Right lobe of liver (tissue), 6 donors: ENCODE measurements at regions not wholly inside any gene's neighbourhood (a gene's known extent, or its start where the extent isn't known, plus 50 kb on each side); places are given as distances from the start of the nearest gene placed in this dataset.
"Not testable (repeated sequence)": the region's sequence is repeated elsewhere in the genome, so short reads cannot be mapped to it uniquely, and the experiment has no call there.

Source experiments
- ATAC-seq, 4 donors: fragments of 200-7000 bp; cut with Tn5 transposase; one replicate each; pipeline ENCODE4 v1.9.1; 2020; ENCODE audit warnings: mild to moderate bottlenecking in 4 of 4, moderate library complexity in 4 of 4
- DNase-seq, 3 donors: peaks; one replicate each; pipeline ENCODE4 v3.0.0-alpha.2; 2020
- H3K27ac ChIP-seq, 3 donors: fragments of 200-600 bp; one replicate each; pipeline ENCODE4 v1.8.0; 2022
- H3K27me3 ChIP-seq, 2 donors: fragments of 200-600 bp; one replicate each; pipeline ENCODE4 v1.8.0; 2022
- H3K36me3 ChIP-seq, 4 donors: fragments of 200-600 bp; sonication (generic) in 1 of 4; one replicate each; pipeline versions ENCODE4 v1.5.1 to v1.8.0; 2017 to 2022; ENCODE audit warnings: control low read depth in 1 of 4
- H3K4me1 ChIP-seq, 4 donors: fragments of 200-600 bp; sonication (generic) in 1 of 4; one replicate each; pipeline versions ENCODE4 v1.5.1 to v1.8.0; 2017 to 2022; ENCODE audit warnings: control low read depth in 1 of 4
- H3K4me3 ChIP-seq, 3 donors: fragments of 200-600 bp; one replicate each; pipeline ENCODE4 v1.8.0; 2022
- H3K9me3 ChIP-seq, 4 donors: fragments of 200-600 bp; sonication (generic) in 1 of 4; one replicate each; pipeline versions ENCODE4 v1.5.1 to v1.8.0; 2017 to 2022; ENCODE audit warnings: control low read depth in 1 of 4
- POLR2A ChIP-seq: fragments of 450-650 bp; IDR thresholded peaks from one replicate; pipeline ENCODE4 v1.6.1; 2017; ENCODE audit warnings: antibody characterized with exemption, mild to moderate bottlenecking
- WGBS: methylation state at CpG from one replicate; pipeline ENCODE4 v1.1.6; 2018; ENCODE audit warnings: low coverage, low lambda C conversion rate; ENCODE audit not compliant: insufficient coverage; ENCODE audit errors: missing lambda C conversion rate; 5-methylcytosine and 5-hydroxymethylcytosine counted together
- intact Hi-C, 2 donors: fragments of 100-400 bp; cut with DNase I; formaldehyde crosslinking; loops; one replicate each; pipeline versions ENCODE4 v1.11.2 to v1.14.1; 2022
- TF ChIP-seq, protein P1 (sequence below), 4 donors: fragments of 200-600 bp in 3 of 4; fragments of 450-650 bp in 1 of 4; IDR thresholded peaks; one replicate each; pipeline versions ENCODE4 v1.5.1 to v1.8.0; 2016 to 2022; ENCODE audit warnings: antibody characterized with exemption in 4 of 4, mild to moderate bottlenecking in 2 of 4
- donor health status: DM: no; HTN: yes; CAD: no.
- donor health status: DM: no; HTN: no; CAD: no.
- donor health status: DM: no; HTN: no; CAD: no.
- donor health status: DM: no; HTN: yes; CAD: no.
- donor health status: DM: no; HTN: yes; CAD: no.

- 42% methylated on average over 2 of the region's 2 CpGs for WGBS
- intact Hi-C loops, result no loop called here
Observed at GRCh38 chr5:159682623-159683022, 233.7 kb upstream of the ADRA1B start.

GRCh38 chr5:159687892-159688291 is 228.4 kb upstream of the ADRA1B start:
- H3K36me3 ChIP-seq, H3K27ac ChIP-seq, H3K27me3 ChIP-seq, DNase-seq, H3K9me3 ChIP-seq, ATAC-seq, H3K4me3 ChIP-seq, intact Hi-C loops, H3K4me1 ChIP-seq: not testable (repeated sequence)

More at GRCh38 chr5:159682623-159683022, 233.7 kb upstream of the ADRA1B start:
- ATAC-seq (no peak), DNase-seq (no peak)
- H3K36me3 ChIP-seq, result no peaks in the 10 kb centered on the region
- H3K4me1 ChIP-seq, result no peaks in the 10 kb centered on the region
- H3K27me3 ChIP-seq, result no peaks in the 10 kb centered on the region
- H3K27ac ChIP-seq, result no peak overlapping the region
- H3K4me3 ChIP-seq, result no peak overlapping the region
- TF ChIP-seq, protein P1, sequence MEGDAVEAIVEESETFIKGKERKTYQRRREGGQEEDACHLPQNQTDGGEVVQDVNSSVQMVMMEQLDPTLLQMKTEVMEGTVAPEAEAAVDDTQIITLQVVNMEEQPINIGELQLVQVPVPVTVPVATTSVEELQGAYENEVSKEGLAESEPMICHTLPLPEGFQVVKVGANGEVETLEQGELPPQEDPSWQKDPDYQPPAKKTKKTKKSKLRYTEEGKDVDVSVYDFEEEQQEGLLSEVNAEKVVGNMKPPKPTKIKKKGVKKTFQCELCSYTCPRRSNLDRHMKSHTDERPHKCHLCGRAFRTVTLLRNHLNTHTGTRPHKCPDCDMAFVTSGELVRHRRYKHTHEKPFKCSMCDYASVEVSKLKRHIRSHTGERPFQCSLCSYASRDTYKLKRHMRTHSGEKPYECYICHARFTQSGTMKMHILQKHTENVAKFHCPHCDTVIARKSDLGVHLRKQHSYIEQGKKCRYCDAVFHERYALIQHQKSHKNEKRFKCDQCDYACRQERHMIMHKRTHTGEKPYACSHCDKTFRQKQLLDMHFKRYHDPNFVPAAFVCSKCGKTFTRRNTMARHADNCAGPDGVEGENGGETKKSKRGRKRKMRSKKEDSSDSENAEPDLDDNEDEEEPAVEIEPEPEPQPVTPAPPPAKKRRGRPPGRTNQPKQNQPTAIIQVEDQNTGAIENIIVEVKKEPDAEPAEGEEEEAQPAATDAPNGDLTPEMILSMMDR (IDR thresholded peaks at IDR 0.05), result no peak
- no peak for TF ChIP-seq POLR2A
- no peaks in the 10 kb centered on the region for H3K9me3 ChIP-seq

DNA sequence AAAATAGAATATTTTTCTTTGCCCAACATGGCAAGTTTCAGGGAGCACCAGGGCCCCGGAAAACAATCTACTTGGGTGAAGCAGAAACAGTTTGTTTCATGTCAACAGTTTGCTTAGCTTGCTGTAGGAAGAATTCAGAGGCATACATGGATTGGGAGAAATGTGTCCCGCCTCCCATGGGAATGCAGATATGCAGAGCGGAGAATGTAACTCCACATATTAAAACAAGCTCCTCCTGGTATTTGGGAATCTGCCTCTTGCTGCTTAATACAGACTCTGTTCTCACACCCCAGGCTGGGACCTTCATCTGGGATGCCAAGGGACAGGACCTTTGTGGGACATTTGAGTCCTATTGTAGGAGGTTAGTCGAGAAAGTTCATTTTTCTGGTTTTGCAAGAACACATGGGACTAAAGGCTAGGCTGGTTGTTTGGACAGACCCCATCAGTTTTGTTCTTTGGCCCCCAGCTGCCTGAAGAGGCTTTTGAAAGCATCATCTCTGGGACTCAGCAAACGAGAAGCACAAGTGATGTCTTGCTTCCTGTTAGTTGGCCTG is 220.5 kb upstream of the ADRA1B start:
- ATAC-seq (no peak), DNase-seq (no peak)
- Histone ChIP-seq H3K27ac (no peak overlapping the region), H3K36me3 (no peaks in the 10 kb centered on the region), H3K27me3 (no peaks in the 10 kb centered on the region), H3K9me3 (no peaks in the 10 kb centered on the region), H3K4me3 (no peak overlapping the region), H3K4me1 (no peaks in the 10 kb centered on the region)
- intact Hi-C loops, result no loop called here
- 54% methylated on average over 5 of the region's 5 CpGs for WGBS
- TF ChIP-seq, protein P1 (IDR thresholded peaks at IDR 0.05), result no peak
- TF ChIP-seq POLR2A, result no peak

GRCh38 chr5:159697530-159697929 is 218.8 kb upstream of the ADRA1B start:
- Histone ChIP-seq H3K27me3 (no peaks in the 10 kb centered on the region), H3K4me1 (no peaks in the 10 kb centered on the region), H3K27ac (no peak overlapping the region), H3K9me3 (no peaks in the 10 kb centered on the region), H3K4me3 (no peak overlapping the region), H3K36me3 (no peaks in the 10 kb centered on the region)
- TF ChIP-seq POLR2A, result no peak
- TF ChIP-seq, protein P1 (IDR thresholded peaks at IDR 0.05), result no peak
- intact Hi-C loops, result no loop called here
- DNase-seq (no peak), ATAC-seq (no peak)

GRCh38 chr5:159698322-159698721 is 218.0 kb upstream of the ADRA1B start:
- intact Hi-C loops, result no loop called here
- Histone ChIP-seq H3K4me3 (no peak overlapping the region), H3K9me3 (no peaks in the 10 kb centered on the region), H3K27me3 (no peaks in the 10 kb centered on the region), H3K27ac (no peak overlapping the region), H3K4me1 (no peaks in the 10 kb centered on the region), H3K36me3 (no peaks in the 10 kb centered on the region)
- no peak for ATAC-seq
- TF ChIP-seq, protein P1 (IDR thresholded peaks at IDR 0.05), result no peak
- TF ChIP-seq POLR2A, result no peak
- DNase-seq, result no peak
